ENCODE measurements at regions not wholly inside any gene's neighbourhood (a gene's known extent, or its start where the extent isn't known, plus 50 kb on each side); places are given as distances from the start of the nearest gene placed in this dataset.
A peak's percentile ranks its signal among the peaks of the same experiment; 100 is the strongest.
"Not testable (repeated sequence)": the region's sequence is repeated elsewhere in the genome, so short reads cannot be mapped to it uniquely, and the experiment has no call there.

DNA sequence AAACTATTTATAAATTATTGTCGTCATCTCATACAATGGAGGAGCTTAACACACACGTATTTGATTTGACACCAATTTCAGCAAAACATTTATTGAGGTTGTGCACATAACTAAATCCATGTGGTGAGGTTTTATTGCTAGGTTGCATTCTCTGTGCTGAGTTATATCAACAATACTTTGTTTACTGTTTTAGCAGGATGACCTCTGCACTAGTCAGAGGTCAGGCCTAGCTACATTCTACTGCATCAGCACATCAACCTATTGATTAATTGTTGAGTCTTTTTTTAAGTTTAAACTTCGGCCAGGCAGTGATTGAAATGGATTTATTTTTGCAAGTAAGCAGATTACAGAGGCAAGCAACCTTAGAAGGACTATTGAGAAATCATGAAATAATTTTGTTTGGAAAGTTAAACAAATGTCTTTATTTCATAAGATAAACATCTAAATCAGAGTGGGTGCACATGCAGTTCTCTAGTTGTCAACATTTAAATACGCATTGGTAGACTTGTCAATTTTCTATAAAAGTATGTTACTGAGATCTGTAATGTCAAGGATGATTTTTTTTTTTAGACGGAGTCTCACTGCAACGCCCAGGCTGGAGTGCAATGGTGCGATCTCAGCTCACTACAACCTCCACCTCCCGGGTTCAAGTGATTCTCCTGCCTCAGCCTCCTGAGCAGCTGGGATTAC is 75.2 kb upstream of the CD28 start:
- no peak for DNase-seq

DNA sequence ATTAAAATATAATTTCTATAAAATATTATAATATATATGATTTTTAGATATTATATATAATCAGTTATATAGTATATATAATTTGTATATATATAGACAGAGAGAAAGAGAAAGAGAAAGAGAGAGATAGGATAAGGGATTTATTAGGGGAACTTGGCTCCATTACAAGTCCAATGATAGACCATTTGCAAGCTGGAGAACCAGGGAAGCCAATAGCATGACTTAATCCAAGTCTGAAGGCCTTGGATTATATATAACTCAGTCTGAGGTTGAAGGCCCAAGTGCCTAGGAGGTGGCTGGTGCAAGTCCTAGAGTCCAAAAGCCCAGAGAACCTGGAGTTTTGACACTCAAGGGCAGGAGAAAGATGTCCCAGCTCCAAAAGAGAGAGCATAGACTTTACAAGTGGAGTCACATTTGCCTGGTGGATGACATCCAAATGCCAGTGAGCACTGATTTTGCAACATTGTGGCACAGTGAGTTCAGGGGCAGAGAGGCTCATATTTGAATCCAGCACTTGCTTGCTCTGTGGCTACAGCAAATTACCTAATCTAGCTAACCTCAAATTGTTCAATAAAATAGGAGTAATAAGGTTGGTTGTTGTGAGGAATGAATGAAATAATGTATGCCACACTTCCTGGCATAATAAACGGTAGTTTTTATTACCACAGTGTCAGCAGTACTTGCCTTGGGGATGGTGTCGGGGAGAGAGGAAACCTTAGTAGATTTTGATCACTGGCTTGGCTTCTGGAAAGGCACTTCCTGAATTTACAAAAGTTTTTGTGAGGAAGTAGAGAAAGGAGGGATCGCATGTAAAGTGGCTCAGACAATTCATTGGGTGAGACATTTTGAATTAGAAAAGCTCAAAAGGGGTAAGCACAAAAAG is 69.6 kb upstream of the CD28 start:
- peak in 1 of 2 donors; percentile 8 for DNase-seq

DNA sequence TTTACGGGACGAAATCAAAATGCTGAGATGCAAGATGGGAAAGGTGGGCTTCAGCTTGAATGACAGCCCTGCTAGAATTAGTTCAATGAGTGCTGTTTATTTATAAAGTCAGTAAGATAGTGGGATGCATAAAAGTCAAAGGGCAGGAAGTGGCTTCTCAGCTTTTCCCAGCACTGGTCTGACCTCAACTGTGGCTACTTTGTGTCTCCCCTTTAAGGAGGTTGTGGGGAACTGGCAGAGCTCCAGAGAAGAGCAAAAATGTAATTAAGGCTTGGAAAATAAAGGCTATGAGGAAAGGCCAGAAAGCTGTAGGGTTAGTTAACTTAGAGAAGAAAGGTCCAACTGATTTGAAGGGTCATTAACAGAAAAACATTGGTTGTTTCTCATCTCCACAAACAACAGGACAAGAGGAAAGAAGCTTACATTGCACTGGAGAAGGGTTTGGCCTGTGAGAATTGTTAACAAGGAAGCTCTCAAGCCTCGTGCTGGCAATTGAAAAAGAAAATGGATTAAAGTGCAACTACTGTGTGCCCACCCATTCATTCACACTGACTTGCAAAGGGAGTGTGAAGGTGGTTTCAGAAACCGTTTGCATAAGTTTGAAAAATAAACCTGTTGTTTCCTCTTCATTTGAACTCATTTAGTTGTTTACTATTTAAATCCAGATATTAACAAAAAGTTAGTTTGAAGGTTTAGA is 68.8 kb upstream of the CD28 start:
- no peak for DNase-seq

DNA sequence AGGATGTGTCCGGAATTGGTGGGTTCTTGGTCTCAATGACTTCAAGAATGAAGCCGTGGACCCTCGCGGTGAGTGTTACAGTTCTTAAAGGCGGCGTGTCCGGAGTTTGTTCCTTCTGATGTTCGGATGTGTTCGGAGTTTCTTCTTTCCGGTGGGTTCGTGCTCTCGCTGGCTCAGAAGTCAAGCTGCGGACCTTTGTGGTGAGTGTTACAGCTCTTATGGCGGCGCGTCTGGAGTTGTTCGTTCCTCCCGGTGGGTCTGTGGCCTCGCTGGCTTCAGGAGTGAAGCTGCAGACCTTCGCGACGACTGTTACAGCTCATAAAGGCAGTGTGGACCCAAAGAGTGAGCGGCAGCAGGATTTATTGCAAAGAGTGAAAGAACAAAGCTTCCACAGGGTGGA is 64.6 kb upstream of the CD28 start:
- not testable (repeated sequence) for DNase-seq

DNA sequence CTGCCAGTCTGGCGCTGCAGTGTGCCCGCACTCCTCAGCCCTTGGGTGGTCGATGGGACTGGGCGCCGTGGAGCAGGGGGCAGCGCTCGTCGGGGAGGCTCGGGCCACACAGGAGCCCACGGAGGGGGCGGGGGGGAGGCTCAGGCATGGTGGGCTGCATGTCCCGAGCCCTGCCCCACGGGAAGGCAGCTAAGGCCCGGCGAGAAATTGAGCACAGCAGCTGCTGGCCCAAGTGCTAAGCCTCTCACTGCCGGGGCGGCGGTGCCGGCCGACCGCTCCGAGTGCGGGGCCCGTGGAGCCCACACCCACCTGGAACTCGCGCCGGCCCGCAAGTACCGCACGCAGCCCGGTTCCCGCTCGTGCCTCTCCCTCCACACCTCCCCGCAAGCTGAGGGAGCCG is 63.6 kb upstream of the CD28 start:
- not testable (repeated sequence) for DNase-seq

DNA sequence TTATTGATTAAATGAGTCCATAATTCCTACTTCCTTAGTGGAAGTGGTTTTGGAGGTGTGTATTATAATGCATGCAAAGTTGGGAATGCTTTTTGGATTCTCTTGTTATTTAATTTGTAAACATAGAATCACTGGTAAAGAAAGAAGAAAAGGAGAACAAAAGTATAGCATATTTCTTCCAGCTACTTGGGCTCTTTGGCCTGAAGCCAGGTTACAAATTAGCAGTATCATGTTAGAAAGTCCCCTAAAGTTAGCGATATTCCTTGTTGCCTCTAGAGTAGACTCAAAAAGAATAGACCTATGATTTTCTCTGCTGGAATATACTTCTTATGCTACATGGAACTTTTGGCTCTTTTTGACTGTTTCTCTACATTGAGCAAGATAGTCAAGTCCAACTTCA is 60.6 kb upstream of the CD28 start:
- DNase-seq = no peak

DNA sequence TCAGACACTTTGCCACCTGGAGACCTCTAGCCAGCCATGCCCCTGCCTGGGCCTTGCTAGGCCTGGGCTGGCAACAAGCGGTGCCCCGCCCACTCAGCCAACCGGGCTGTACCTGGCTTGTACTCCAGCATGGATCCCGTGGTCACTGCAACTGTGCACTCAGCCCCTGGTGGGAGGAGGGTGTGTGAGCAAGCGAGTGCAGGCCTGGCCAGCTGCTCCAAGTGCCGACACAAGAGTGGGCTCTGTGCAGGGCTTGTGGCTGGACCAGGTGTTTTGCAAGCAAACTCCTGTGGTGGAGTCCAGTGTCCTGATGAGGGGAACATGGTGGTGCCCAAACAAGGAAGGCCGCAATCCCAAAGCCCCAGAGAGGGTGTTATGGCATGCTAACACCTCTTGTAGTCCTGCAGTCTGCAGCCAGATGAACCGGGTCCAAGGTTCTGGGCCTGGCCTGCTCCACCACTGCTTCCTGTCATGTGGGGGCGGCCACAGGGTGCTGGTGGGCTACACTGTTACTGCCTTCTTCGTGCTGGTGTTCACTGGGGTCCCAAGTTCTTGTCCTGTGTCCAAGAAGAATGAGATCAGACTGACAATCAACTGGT is 60.1 kb upstream of the CD28 start:
- DNase-seq = no peak

DNA sequence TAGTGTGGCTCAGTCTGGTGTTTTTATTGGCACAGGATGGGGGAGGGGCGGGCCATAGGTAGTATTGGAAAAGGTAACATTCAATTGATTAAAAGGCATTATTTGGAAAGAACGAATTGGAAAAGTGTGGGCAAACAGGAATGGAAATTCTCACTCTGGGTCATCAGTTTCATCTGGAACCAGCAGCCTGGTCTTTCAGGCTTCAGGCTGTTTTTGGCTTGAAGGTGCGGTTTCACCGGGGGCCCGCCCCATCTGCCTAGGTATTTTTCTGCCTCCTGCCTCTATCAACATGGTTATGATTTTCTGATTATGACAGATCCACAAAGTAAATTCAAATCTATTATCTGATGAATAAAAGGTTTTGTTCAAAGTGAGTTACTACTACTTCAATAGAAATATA is 59.5 kb upstream of the CD28 start:
- no peak for DNase-seq

DNA sequence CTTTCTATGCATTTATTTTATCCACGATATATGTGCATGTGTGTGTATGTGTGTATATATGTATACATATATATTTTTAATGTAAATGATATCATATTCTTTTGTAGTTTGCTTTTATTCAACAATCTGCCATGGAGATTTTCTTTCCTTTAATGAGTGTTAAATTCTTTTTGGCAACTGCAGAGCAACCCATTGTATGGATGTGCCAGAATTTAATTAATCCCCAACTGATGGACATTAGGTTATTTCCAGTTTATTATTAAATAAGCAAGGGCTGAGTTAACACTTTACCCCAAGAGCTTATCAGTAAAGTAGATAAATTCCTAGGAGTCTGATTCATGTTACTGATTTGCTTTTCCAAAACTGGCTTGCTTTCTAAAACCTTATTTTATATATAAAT is 58.9 kb upstream of the CD28 start:
- no peak for DNase-seq

DNA sequence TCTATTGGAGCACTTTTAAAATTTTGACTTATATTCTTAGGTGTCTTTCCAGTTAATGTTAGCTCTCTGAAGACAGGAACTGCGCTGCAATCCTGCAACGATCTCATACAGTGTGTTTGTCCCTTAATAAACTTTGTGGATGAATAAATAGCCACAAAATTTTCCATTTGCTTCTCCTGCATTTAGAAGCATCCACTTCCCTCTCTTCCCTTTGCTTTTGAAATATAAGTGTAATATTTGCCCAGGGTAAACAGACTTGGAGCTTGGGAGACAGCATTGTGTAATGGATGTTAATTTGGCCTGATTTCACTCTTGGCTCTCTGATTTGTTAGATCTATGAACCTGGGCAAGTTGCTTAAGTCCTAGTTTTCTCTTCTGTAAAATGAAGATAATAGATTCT is 58.2 kb upstream of the CD28 start:
- no peak for DNase-seq

DNA sequence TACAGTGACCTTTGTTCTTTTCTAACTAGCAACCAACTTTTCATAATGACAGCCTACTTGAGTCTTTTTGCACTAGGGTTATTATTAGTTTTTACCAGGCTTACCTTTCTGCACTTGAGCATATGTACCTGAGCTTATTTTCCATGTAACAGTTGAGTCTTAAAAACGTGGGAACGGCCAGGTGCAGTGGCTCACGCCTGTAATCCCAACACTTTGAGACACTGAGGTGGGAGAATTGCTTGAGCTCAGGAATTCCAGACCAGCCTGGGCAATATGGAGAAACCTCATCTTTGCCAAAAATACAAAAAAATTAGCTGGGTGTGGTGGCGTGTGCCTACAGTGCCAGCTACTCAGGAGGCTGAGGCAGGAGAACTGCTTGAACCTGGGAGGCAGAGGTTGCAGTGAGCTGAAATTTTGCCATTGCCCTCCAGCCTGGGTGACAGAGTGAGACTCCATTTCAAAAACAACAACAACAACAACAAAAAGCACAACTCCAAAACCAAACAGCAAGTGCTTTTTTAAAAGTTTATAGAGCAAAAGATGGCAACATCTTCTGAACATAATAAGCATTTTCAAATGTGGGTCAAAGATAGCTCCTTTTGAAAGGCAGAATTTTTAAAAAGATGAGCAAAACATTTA is 57.1 kb upstream of the CD28 start:
- DNase-seq = no peak

DNA sequence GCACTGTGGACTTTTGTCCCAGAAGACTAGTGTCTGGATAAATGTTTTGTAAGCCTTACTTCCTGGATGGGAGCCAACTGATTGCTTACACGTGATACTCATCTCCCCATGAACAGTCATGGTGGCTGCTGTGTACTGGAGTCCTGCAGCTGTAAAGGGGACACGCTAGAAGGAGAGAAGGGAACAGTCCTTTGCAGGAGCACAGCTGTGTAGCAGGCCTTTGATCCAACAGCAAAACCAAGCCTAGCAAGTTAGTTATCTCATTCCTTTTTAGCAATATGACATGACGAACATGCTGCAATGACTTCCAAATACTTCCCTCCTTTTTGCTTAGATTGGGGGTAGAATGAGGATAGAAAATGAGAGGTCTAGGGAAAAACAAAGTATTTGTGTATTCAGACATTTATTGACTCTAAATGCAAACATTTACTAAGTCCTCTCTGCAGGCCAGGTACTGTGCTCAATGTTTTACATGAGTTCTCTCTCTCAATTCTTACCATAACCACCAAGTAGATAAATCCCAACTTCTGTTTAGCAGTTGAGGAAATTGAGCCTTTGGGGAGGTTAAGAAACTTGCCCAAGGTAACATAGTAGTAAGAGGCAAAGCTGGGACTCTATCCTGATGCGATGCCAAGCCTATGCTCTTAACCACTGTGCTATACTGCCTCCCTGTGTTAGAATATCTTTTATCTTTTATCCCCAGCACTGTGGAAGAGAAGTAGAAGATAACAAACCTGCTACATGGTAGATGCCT is 55.4 kb upstream of the CD28 start:
- DNase-seq = peak; percentile 4 to 68

DNA sequence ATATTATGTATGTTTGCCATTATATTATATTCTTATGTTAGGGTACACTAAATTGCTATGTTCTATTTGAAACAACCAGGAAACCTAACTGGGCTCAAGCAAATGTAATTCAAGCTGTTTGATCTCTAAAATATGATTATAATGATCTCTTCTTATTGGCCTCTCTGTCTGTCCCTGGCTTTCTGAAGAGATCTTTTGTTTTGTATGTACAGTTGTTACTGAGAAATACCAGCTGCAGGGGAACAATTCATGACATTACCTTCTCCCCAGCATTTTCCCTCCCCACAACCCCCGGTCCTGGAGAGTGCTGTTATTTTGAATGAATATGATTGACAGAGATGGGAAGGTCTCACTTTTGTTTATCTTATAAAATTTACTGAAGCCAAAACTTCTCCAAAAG is 54.8 kb upstream of the CD28 start:
- no peak for DNase-seq

DNA sequence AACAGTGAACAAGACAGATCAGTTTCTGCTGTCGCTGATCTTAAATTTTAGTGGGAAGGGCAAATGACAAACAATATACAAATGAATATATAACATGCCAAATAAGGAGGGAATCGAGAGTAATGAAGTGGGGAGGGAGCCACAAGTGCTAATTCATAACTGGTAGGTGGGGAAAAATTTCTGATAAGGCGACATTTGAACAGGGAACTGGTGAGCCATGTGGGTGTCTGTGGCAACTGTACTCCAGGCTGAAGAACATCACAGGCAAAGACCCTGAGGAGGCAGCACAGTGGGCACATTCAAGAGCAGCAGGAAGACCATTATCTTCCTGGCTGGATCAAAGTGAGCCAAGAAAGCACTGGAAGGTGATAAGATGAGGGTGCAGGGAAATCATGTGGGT is 51.6 kb upstream of the CD28 start:
- DNase-seq = no peak

DNA sequence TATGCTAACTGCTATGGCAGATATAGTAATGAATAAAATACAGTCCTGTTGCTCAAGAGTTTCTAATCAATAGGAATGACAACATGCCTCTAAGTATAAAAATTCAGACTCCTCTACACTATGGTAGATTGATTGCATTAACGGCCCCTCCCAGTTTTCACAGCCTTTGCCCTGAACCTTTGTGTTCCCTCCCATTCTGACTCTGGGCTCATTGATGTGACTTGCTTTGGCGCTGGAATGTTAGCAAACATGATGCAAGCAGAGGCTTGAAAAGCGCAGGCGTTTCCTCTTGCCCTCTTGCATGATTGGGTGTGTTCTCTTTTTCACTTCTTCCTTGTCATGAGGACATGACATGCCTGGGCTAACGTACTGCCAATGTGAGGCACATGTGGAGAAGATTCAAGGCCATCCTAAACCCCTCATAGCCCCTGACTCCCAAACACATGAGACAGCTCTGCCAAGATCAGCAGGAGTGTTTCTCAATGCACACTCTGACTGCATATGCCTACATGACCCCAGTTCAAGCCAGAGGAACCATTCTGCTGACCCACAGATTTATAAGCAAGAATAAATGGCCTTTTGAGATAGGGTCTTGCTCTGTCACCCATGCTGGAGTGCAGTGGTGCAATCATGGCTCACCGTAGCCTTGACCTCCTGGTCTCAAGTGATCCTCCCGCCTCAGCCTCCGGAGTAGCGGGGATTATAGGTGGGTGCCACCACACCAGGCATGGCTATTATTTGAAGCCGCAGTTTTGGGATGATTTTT is 49.7 kb upstream of the CD28 start:
- DNase-seq = peak in 1 of 2 donors; percentile 12
